WTC11 (cell line): ENCODE measurements at regions not wholly inside any gene's neighbourhood (a gene's known extent, or its start where the extent isn't known, plus 50 kb on each side); places are given as distances from the start of the nearest gene placed in this dataset.

Experiments used
- ATAC-seq: fragments of 200-7000 bp; cut with Tn5 transposase; 2 replicates; pipeline ENCODE4 v1.10.0; 2021; ENCODE audit warnings: mild to moderate bottlenecking, moderate library complexity
- CTCF ChIA-PET: fragments of 300-600 bp; sonication (Branson Sonifier 250); formaldehyde crosslinking; loops from one replicate; lab custom pipeline; 2021; ENCODE audit warnings: antibody characterized with exemption; lab: Charles Lee
- POLR2A ChIA-PET: fragments of 350-600 bp; sonication (Branson Sonifier 250); formaldehyde crosslinking; loops from one replicate; lab custom pipeline; 2021; ENCODE audit warnings: antibody characterized with exemption; lab: Charles Lee
- DNase-seq: peaks from one replicate; pipeline ENCODE4 v3.0.0; 2021; ENCODE audit warnings: low spot score
- H3K27ac Mint-ChIP-seq: 2 replicates; pipeline ENCODE4 v1.8.0; 2021; ENCODE audit warnings: mixed read lengths
- H3K27me3 Mint-ChIP-seq: 2 replicates; pipeline ENCODE4 v1.8.0; 2021; ENCODE audit warnings: low read depth, mild to moderate bottlenecking, moderate library complexity, mixed read lengths
- H3K36me3 Mint-ChIP-seq: 2 replicates; pipeline ENCODE4 v1.8.0; 2021; ENCODE audit warnings: mixed read lengths
- H3K4me1 Mint-ChIP-seq: 2 replicates; pipeline ENCODE4 v1.8.0; 2022; ENCODE audit warnings: mixed read lengths
- H3K4me3 Mint-ChIP-seq: 2 replicates; pipeline ENCODE4 v1.8.0; 2021; ENCODE audit warnings: mild to moderate bottlenecking, moderate library complexity, mixed read lengths
- H3K9me3 Mint-ChIP-seq: 2 replicates; pipeline ENCODE4 v1.8.0; 2021; ENCODE audit warnings: mixed read lengths
- ARID4B ChIP-seq: sonication (generic); formaldehyde crosslinking; IDR thresholded peaks from 2 replicates; pipeline ENCODE4 v1.8.0; 2023; ENCODE audit warnings: missing genetic modification reagents, mild to moderate bottlenecking, borderline replicate concordance
- ESRRA ChIP-seq: sonication (generic); formaldehyde crosslinking; IDR thresholded peaks from 2 replicates; pipeline ENCODE4 v1.8.1; 2022; ENCODE audit warnings: mild to moderate bottlenecking, missing genetic modification reagents, borderline replicate concordance
- ETV6 ChIP-seq: sonication (generic); formaldehyde crosslinking; IDR thresholded peaks from 2 replicates; pipeline ENCODE4 v1.8.1; 2022; ENCODE audit warnings: mild to moderate bottlenecking, missing genetic modification reagents
- FOXP1 ChIP-seq: sonication (generic); formaldehyde crosslinking; IDR thresholded peaks from 2 replicates; pipeline ENCODE4 v1.8.0; 2022; ENCODE audit warnings: missing genetic modification reagents, mild to moderate bottlenecking, moderate library complexity, borderline replicate concordance
- IRF1 ChIP-seq: sonication (generic); formaldehyde crosslinking; IDR thresholded peaks from 2 replicates; pipeline ENCODE4 v1.8.0; 2023; ENCODE audit warnings: missing genetic modification reagents
- JAZF1 ChIP-seq: fragments of 250-450 bp; sonication (Bioruptor Pico); IDR thresholded peaks from 2 replicates; pipeline ENCODE4 v1.9.0; 2021; ENCODE audit warnings: moderate library complexity, mild to moderate bottlenecking, inconsistent platforms
- JUN ChIP-seq: sonication (generic); formaldehyde crosslinking; IDR thresholded peaks from 2 replicates; pipeline ENCODE4 v1.8.0; 2023; ENCODE audit warnings: mild to moderate bottlenecking, missing genetic modification reagents
- KAT7 ChIP-seq: sonication (generic); formaldehyde crosslinking; IDR thresholded peaks from 2 replicates; pipeline ENCODE4 v1.8.1; 2023; ENCODE audit warnings: missing genetic modification reagents, mild to moderate bottlenecking, borderline replicate concordance
- RORB ChIP-seq: fragments of 250-450 bp; sonication (Bioruptor Pico); IDR thresholded peaks from 2 replicates; pipeline ENCODE4 v1.9.0; 2021; ENCODE audit warnings: mild to moderate bottlenecking
- STAT6 ChIP-seq: sonication (generic); formaldehyde crosslinking; conservative IDR thresholded peaks from 2 replicates; pipeline ENCODE4 v1.8.1; 2023; ENCODE audit warnings: mild to moderate bottlenecking, low read depth, missing genetic modification reagents, moderate library complexity
- TEAD1 ChIP-seq: sonication (generic); formaldehyde crosslinking; IDR thresholded peaks from 2 replicates; pipeline ENCODE4 v1.8.0; 2022; ENCODE audit warnings: mild to moderate bottlenecking, missing genetic modification reagents
- ZNF121 ChIP-seq: sonication (generic); formaldehyde crosslinking; IDR thresholded peaks from 2 replicates; pipeline ENCODE4 v1.8.0; 2023; ENCODE audit warnings: missing genetic modification reagents
- ZNF138 ChIP-seq: sonication (generic); formaldehyde crosslinking; conservative IDR thresholded peaks from 2 replicates; pipeline ENCODE4 v1.8.1; 2022; ENCODE audit warnings: mild to moderate bottlenecking, moderate library complexity, missing genetic modification reagents
- ZNF219 ChIP-seq: sonication (generic); formaldehyde crosslinking; IDR thresholded peaks from 2 replicates; pipeline ENCODE4 v1.8.0; 2023; ENCODE audit warnings: missing genetic modification reagents, mild to moderate bottlenecking, borderline replicate concordance
- ZNF281 ChIP-seq: sonication (generic); formaldehyde crosslinking; IDR thresholded peaks from 2 replicates; pipeline ENCODE4 v1.8.0; 2023; ENCODE audit warnings: mild to moderate bottlenecking, missing genetic modification reagents
- ZNF423 ChIP-seq: fragments of 250-450 bp; sonication (Bioruptor Pico); IDR thresholded peaks from 2 replicates; pipeline ENCODE4 v2.1.2; 2022; ENCODE audit warnings: mild to moderate bottlenecking, moderate library complexity
- TF ChIP-seq, protein P1 (sequence below): sonication (generic); formaldehyde crosslinking; IDR thresholded peaks from 2 replicates; pipeline ENCODE4 v1.8.1; 2022; ENCODE audit warnings: missing genetic modification reagents, borderline replicate concordance
- TF ChIP-seq, protein P2 (sequence below): sonication (generic); formaldehyde crosslinking; IDR thresholded peaks from 2 replicates; pipeline ENCODE4 v1.8.0; 2022; ENCODE audit warnings: missing genetic modification reagents

DNA sequence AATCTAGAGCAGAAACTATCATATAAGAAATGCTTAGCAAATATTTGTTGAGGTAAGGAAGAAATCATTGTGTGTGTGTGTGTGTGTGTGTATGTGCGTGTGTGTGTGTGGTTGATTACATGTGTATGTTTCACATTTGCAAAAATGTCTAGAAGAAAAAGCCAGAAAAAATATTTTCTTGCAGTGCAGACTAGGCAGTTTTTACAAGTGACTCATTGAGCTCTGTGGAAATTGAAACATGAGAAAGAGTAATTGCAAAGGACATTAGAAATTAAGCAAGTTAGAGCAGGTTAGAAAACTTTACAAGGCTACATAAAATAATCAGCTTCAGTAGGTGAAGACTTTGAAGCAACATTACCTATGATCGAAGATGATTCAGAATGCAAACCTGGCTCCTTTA is 669.0 kb upstream of the EYS start:
- H3K36me3 Mint-ChIP-seq: peaks cover 23% of the 10 kb centered on the region
- no peak for DNase-seq
- TF ChIP-seq ZNF423 (no peak), ESRRA (CRISPR knock-in tag) (no peak), FOXP1 (no peak), IRF1 (CRISPR knock-in tag) (no peak), JAZF1 (CRISPR knock-in tag) (no peak), STAT6 (CRISPR knock-in tag) (no peak), TEAD1 (no peak), JUN (CRISPR knock-in tag) (no peak), ETV6 (CRISPR knock-in tag) (no peak), ZNF138 (CRISPR knock-in tag) (no peak)
- TF ChIP-seq, protein P1, sequence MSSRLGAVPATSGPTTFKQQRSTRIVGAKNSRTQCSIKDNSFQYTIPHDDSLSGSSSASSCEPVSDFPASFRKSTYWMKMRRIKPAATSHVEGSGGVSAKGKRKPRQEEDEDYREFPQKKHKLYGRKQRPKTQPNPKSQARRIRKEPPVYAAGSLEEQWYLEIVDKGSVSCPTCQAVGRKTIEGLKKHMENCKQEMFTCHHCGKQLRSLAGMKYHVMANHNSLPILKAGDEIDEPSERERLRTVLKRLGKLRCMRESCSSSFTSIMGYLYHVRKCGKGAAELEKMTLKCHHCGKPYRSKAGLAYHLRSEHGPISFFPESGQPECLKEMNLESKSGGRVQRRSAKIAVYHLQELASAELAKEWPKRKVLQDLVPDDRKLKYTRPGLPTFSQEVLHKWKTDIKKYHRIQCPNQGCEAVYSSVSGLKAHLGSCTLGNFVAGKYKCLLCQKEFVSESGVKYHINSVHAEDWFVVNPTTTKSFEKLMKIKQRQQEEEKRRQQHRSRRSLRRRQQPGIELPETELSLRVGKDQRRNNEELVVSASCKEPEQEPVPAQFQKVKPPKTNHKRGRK (CRISPR knock-in tag): no peak
- TF ChIP-seq, all 79 proteins: peak for 0
- CTCF ChIA-PET: no interaction called here
- Mint-ChIP-seq H3K27ac (no peak overlapping the region), H3K4me3 (no peak overlapping the region), H3K27me3 (peaks cover 65% of the 10 kb centered on the region), H3K4me1 (no peaks in the 10 kb centered on the region), H3K9me3 (peaks cover 60% of the 10 kb centered on the region)
- POLR2A ChIA-PET: no interaction called here
- ATAC-seq: no peak

- Mint-ChIP-seq H3K4me1 (no peaks in the 10 kb centered on the region), H3K36me3 (peaks cover 32% of the 10 kb centered on the region), H3K9me3 (peaks cover 45% of the 10 kb centered on the region), H3K27me3 (peaks cover 74% of the 10 kb centered on the region), H3K27ac (no peak overlapping the region), H3K4me3 (no peak overlapping the region)
- ChIA-PET CTCF (no interaction called here), POLR2A (no interaction called here)
- no peak for ATAC-seq
- DNase-seq: no peak
- TF ChIP-seq ZNF281 (CRISPR knock-in tag): no peak
- no peak for TF ChIP-seq ARID4B (CRISPR knock-in tag)
- no peak for TF ChIP-seq RORB (CRISPR knock-in tag)
- TF ChIP-seq, protein P2, sequence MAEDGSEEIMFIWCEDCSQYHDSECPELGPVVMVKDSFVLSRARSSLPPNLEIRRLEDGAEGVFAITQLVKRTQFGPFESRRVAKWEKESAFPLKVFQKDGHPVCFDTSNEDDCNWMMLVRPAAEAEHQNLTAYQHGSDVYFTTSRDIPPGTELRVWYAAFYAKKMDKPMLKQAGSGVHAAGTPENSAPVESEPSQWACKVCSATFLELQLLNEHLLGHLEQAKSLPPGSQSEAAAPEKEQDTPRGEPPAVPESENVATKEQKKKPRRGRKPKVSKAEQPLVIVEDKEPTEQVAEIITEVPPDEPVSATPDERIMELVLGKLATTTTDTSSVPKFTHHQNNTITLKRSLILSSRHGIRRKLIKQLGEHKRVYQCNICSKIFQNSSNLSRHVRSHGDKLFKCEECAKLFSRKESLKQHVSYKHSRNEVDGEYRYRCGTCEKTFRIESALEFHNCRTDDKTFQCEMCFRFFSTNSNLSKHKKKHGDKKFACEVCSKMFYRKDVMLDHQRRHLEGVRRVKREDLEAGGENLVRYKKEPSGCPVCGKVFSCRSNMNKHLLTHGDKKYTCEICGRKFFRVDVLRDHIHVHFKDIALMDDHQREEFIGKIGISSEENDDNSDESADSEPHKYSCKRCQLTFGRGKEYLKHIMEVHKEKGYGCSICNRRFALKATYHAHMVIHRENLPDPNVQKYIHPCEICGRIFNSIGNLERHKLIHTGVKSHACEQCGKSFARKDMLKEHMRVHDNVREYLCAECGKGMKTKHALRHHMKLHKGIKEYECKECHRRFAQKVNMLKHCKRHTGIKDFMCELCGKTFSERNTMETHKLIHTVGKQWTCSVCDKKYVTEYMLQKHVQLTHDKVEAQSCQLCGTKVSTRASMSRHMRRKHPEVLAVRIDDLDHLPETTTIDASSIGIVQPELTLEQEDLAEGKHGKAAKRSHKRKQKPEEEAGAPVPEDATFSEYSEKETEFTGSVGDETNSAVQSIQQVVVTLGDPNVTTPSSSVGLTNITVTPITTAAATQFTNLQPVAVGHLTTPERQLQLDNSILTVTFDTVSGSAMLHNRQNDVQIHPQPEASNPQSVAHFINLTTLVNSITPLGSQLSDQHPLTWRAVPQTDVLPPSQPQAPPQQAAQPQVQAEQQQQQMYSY (CRISPR knock-in tag): no peak
- TF ChIP-seq ZNF219 (CRISPR knock-in tag): no peak
- no peak for TF ChIP-seq KAT7 (CRISPR knock-in tag)
- TF ChIP-seq ZNF138 (CRISPR knock-in tag): no peak
- TF ChIP-seq ZNF121 (CRISPR knock-in tag): no peak
Measured at GRCh38 chr6:66369407-66369806, 662.4 kb upstream of the EYS start.
